ENCODE measurements at regions not wholly inside any gene's neighbourhood (a gene's known extent, or its start where the extent isn't known, plus 50 kb on each side); places are given as distances from the start of the nearest gene placed in this dataset.

DNA sequence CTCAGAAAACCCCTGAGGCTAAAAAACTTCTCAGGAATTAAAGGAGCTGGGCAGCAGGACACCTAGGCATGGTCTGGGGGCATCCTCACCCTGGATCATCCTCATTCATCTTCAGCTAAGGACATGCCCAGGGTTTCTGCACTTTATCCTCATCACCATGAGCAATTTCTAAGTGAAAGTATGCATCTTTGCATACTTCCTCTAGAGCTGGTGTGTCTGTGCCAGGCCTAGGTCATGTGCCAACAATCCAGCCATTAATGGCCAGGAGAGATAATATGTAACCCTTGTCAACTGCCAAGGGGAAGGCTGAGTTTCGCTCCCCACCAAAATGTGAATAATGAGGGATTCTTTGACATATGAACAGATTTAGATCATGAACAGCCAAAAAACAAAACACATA, 160.5 kb downstream of the KITLG start:
- Histone ChIP-seq H3K23ac (ENCODE audit: low read depth, low read length) (no peak overlapping the region), H3K4me2 (ENCODE audit: low read depth, low read length) (peak overlapping the region; percentile 55; the same call in 1 of the 2 replicates), H2AFZ (replicated peaks; ENCODE audit: low read length, poor library complexity) (peak overlapping the region; percentile 38), H3K9me3 (ENCODE audit: control insufficient read depth, insufficient read depth, low read length) (no peaks in the 10 kb centered on the region), H3K27ac (ENCODE audit: insufficient read depth, low read length) (peak overlapping the region; percentile 39), H3K4me3 (ENCODE audit: insufficient read depth, low read depth, low read length) (no peak overlapping the region), H3K9ac (ENCODE audit: low read depth, low read length) (no peak overlapping the region), H3K27me3 (ENCODE audit: control insufficient read depth, insufficient read depth, low read length) (no peaks in the 10 kb centered on the region), H3K79me1 (ENCODE audit: low read depth in 1 of 2, low read length in 2 of 2) (peaks cover 3 to 8% of the 10 kb centered on the region in 2 experiments), H3K14ac (replicated peaks; ENCODE audit: low read depth, low read length) (peak overlapping the region; percentile 12; the same call in 1 of the 2 replicates), H3K56ac (ENCODE audit: extremely low read depth, insufficient read depth, low read length) (no peak overlapping the region), H2AK5ac (ENCODE audit: low read depth, low read length) (peak overlapping the region; percentile 71), H3K36me3 (ENCODE audit: control insufficient read depth, insufficient read depth, low read length) (no peaks in the 10 kb centered on the region), H3K9me1 (ENCODE audit: insufficient read depth, low read length) (peaks cover 11% of the 10 kb centered on the region), H3K18ac (ENCODE audit: low read depth, low read length) (peak overlapping the region; percentile 14; the same call in 1 of the 2 replicates), H2BK20ac (ENCODE audit: low read depth, low read length) (peak overlapping the region; percentile 60; the same call in 1 of the 2 replicates), H4K5ac (ENCODE audit: low read depth, low read length) (peak overlapping the region; percentile 18; the same call in 1 of the 2 replicates), H2BK15ac (ENCODE audit: low read depth, low read length) (peak overlapping the region; percentile 86; the same call in 2 of the 3 replicates), H2BK120ac (ENCODE audit: low read depth, low read length) (peak overlapping the region; percentile 66), H4K91ac (ENCODE audit: insufficient read depth, low read depth, low read length) (peak overlapping the region; percentile 57), H3K4ac (ENCODE audit: low read depth, low read length) (peak overlapping the region; percentile 61), H4K20me1 (ENCODE audit: insufficient read depth, low read length) (no peaks in the 10 kb centered on the region), H2BK5ac (ENCODE audit: low read depth, low read length, poor library complexity, severe bottlenecking) (peak overlapping the region; percentile 86), H3K4me1 (ENCODE audit: control insufficient read depth, insufficient read depth, low read length) (peaks cover 11% of the 10 kb centered on the region), H2AK9ac (replicated peaks; ENCODE audit: low read depth, low read length, poor library complexity) (no peak overlapping the region), H4K8ac (ENCODE audit: low read depth in 2 of 2, low read length in 2 of 2) (peak overlapping the region; percentile 31 to 88)
- dilution Hi-C loops (cut with HindIII; ENCODE audit: low sequenced_read_pairs, unreplicated experiment) = no loop called here
- DNase-seq (peak; percentile 17), ATAC-seq (ENCODE audit: low read depth) (peak; percentile 44)
- in situ Hi-C loops (cut with MboI; ENCODE audit: low sequenced_read_pairs) = no loop called here
- WGBS, 2 experiments (ENCODE audit: extremely low coverage in 2 of 2, insufficient read length in 1 of 2) = no CpG with 5 or more reads among the region's 1 CpG
- CTCF ChIA-PET = interaction anchor here (0.6 kb wide), 1 partner anchor 160 kb away, joined by 4 read pairs; no protein-coding TSS in a partner anchor
- TF ChIP-seq BHLHE40 (IDR thresholded peaks at IDR 0.05; ENCODE audit: low read depth, low read length) = 0 out of 2 replicates have a peak, but pooled peaks have one; percentile 12
- TF ChIP-seq, protein P1, sequence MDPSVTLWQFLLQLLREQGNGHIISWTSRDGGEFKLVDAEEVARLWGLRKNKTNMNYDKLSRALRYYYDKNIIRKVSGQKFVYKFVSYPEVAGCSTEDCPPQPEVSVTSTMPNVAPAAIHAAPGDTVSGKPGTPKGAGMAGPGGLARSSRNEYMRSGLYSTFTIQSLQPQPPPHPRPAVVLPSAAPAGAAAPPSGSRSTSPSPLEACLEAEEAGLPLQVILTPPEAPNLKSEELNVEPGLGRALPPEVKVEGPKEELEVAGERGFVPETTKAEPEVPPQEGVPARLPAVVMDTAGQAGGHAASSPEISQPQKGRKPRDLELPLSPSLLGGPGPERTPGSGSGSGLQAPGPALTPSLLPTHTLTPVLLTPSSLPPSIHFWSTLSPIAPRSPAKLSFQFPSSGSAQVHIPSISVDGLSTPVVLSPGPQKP (IDR thresholded peaks at IDR 0.05; ENCODE audit: borderline replicate concordance, low read depth, low read length) = no peak
- no peak for TF ChIP-seq RAD21 (IDR thresholded peaks at IDR 0.05; ENCODE audit: low read length)
- intact Hi-C loops (cut with micrococcal nuclease) = loop anchor here (2.0 kb wide), 1 partner anchor 35 kb away; no protein-coding TSS in a partner anchor
- BruUV-seq (replicated peaks) = no TSS peak
- POLR2A ChIA-PET (ENCODE audit: unreplicated experiment) = no interaction called here

Measured in IMR-90 (cell line).